ENCODE measurements at regions not wholly inside any gene's neighbourhood (a gene's known extent, or its start where the extent isn't known, plus 50 kb on each side); places are given as distances from the start of the nearest gene placed in this dataset.

GRCh38 chr12:111251058-111251730 is 117.7 kb downstream of the PHETA1 start:
- Mint-ChIP-seq H3K9me3 (no peaks in the 10 kb centered on the region), H3K4me3 (no peak overlapping the region), H3K27me3 (peaks cover 7% of the 10 kb centered on the region), H3K27ac (no peak overlapping the region), H3K4me1 (ENCODE audit: unreplicated experiment) (no peaks in the 10 kb centered on the region), H3K36me3 (peaks cover 4% of the 10 kb centered on the region)
- DNase-seq (ENCODE audit: extremely low spot score, unreplicated experiment) = no peak
- TF ChIP-seq CTCF (conservative IDR thresholded peaks at IDR 0.05) = no peak

- no peaks in the 10 kb centered on the region for H3K9me3 Mint-ChIP-seq
- no peak overlapping the region for H3K27ac Mint-ChIP-seq
- H3K27me3 Mint-ChIP-seq = peaks cover 5% of the 10 kb centered on the region
- H3K4me3 Mint-ChIP-seq = no peak overlapping the region
- DNase-seq (ENCODE audit: extremely low spot score, unreplicated experiment) = no peak
- no peaks in the 10 kb centered on the region for H3K4me1 Mint-ChIP-seq (ENCODE audit: unreplicated experiment)
- H3K36me3 Mint-ChIP-seq = peaks cover 4% of the 10 kb centered on the region
- TF ChIP-seq CTCF (conservative IDR thresholded peaks at IDR 0.05) = no peak
Measured at GRCh38 chr12:111250251-111250881, 118.5 kb downstream of the PHETA1 start.

- Mint-ChIP-seq H3K9me3 (no peaks in the 10 kb centered on the region), H3K27me3 (peaks cover 5% of the 10 kb centered on the region)
- TF ChIP-seq CTCF (conservative IDR thresholded peaks at IDR 0.05) = no peak
Measured at GRCh38 chr12:111249757-111250156, 119.1 kb downstream of the PHETA1 start.

GRCh38 chr12:111249018-111249370 is 119.9 kb downstream of the PHETA1 start:
- H3K4me3 Mint-ChIP-seq = no peak overlapping the region
- peaks cover 4% of the 10 kb centered on the region for H3K36me3 Mint-ChIP-seq
- no peaks in the 10 kb centered on the region for H3K9me3 Mint-ChIP-seq
- no peaks in the 10 kb centered on the region for H3K4me1 Mint-ChIP-seq (ENCODE audit: unreplicated experiment)
- TF ChIP-seq CTCF (conservative IDR thresholded peaks at IDR 0.05) = no peak
- no peak overlapping the region for H3K27ac Mint-ChIP-seq
- no peaks in the 10 kb centered on the region for H3K27me3 Mint-ChIP-seq
- DNase-seq (ENCODE audit: extremely low spot score, unreplicated experiment) = no peak

More at GRCh38 chr12:111249757-111250156, 119.1 kb downstream of the PHETA1 start:
- peaks cover 4% of the 10 kb centered on the region for H3K36me3 Mint-ChIP-seq
- DNase-seq (ENCODE audit: extremely low spot score, unreplicated experiment) = no peak
- no peak overlapping the region for H3K4me3 Mint-ChIP-seq
- no peak overlapping the region for H3K27ac Mint-ChIP-seq
- no peaks in the 10 kb centered on the region for H3K4me1 Mint-ChIP-seq (ENCODE audit: unreplicated experiment)

GRCh38 chr12:111248236-111249017 is 120.5 kb downstream of the PHETA1 start:
- Mint-ChIP-seq H3K27me3 (no peaks in the 10 kb centered on the region), H3K4me1 (ENCODE audit: unreplicated experiment) (no peaks in the 10 kb centered on the region)
- DNase-seq (ENCODE audit: extremely low spot score, unreplicated experiment) = no peak

More at GRCh38 chr12:111248236-111249017, 120.5 kb downstream of the PHETA1 start:
- TF ChIP-seq CTCF (conservative IDR thresholded peaks at IDR 0.05) = no peak
- Mint-ChIP-seq H3K27ac (no peak overlapping the region), H3K9me3 (no peaks in the 10 kb centered on the region), H3K36me3 (peaks cover 4% of the 10 kb centered on the region), H3K4me3 (no peak overlapping the region)

All from type B pancreatic cell (in vitro differentiated cells).